Activated CD4-positive, CD25-positive, alpha-beta regulatory T cell treated with anti-CD3 and anti-CD28 coated beads, Interleukin-2, amount 50 U/mL, for 72 hours (primary cell): ENCODE measurements at regions not wholly inside any gene's neighbourhood (a gene's known extent, or its start where the extent isn't known, plus 50 kb on each side); places are given as distances from the start of the nearest gene placed in this dataset.

ENCODE experiments used
- DNase-seq: peaks from one replicate; pipeline ENCODE4 v3.0.0; 2021

GRCh38 chr10:104505521-104506042 is 135.5 kb upstream of the SORCS3 start:
- no peak for DNase-seq

GRCh38 chr10:104509981-104510380 is 131.1 kb upstream of the SORCS3 start:
- DNase-seq = no peak

DNA sequence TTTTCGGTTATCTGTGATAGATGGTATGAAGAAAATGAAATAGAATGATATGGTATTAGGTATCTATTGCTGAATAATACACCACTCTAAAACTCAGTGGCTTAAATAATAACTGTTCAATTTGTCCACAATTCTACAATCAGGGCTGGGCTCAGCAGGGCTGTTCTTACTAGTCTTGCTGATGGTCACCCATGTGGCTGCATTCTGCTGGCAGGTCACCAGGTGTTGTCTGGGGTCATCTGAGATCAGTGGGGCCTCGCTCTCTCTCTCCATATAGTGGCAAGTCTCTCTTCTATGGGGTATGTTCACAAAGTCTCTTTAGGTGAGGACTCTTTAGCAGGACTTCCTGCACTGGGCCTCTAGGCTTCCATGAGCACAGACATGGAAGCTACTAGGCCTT is 130.4 kb upstream of the SORCS3 start:
- no peak for DNase-seq

DNA sequence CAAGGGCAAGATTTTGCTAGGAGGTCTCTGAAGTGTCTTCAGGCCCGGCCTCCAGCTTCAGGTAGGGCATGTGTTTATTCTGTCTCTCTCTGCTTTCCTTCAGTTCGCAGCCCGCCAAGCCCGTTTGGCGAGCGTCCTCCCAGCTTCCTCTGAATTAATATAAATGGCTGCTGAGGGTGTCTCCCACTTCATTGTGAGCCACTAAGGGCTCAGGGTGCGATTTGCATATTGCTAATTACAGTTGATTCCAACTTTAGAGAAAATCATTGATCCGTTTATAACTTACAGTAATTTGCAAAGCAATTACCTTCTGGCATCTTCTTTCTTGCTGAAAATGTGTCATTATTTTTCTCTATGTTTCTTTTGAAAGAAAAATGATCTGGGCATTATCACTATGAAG is 128.3 kb upstream of the SORCS3 start:
- DNase-seq = no peak

GRCh38 chr10:104515678-104516199 is 125.4 kb upstream of the SORCS3 start:
- DNase-seq = no peak

GRCh38 chr10:104516986-104517385 is 124.1 kb upstream of the SORCS3 start:
- DNase-seq = no peak

DNA sequence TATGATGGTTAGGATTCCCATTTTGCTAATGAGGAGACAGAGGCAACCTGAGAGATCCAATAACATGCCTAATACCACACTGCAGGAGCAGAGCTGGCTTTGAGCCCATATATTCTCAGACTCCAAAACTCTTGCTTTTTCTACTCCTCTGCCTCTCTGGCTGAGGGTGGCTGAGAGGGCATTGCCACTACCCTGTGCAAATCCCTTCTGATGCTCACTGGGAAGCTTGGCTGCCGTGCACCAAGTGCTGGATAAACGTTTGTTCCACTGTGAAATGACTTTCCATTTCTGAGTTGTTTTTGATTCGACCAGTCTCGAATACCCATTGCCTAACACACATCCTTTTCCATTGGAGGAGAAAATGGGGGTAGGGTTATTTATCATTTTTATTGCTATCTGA is 123.1 kb upstream of the SORCS3 start:
- no peak for DNase-seq

DNA sequence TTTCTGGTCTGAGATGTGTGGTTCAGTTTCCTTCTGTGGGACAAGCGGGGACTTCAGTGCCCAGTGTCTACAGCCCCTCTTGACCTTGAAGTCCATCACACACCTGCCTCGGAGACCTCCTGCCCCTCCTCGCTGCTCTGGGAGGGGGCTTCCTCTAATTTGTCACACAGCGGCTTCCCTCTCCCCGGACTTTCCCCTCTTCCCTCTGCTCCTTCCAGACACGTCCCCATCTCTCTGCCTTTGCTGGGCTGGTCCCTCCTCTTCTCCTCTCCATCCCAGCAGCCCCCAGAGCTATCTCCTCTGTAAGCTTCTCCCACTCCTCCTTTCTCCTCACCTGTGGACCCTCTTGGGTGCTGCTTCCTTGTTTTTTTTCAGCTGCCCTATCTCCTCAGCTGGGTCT is 122.2 kb upstream of the SORCS3 start:
- DNase-seq = no peak

DNA sequence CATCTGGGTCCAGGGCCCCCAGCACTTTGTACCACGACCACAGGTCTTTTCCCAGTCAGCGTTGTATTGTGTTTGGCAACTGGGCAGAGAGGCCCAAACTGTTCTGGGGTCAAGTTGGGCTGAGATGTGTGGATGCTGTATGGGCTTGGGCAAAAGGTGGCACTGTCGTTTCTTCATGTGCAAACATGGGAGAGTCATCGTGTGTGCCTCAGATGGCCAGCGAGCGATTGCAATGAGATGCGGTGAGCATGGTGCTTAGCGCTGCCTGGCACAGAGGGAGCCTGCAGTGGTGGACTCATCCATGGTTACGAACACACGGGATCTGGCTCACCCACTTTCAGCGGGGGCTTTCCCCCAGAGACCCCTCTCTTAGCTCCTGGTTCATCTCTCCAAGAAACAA is 120.4 kb upstream of the SORCS3 start:
- no peak for DNase-seq

GRCh38 chr10:104521901-104522694 is 119.0 kb upstream of the SORCS3 start:
- DNase-seq = no peak

DNA sequence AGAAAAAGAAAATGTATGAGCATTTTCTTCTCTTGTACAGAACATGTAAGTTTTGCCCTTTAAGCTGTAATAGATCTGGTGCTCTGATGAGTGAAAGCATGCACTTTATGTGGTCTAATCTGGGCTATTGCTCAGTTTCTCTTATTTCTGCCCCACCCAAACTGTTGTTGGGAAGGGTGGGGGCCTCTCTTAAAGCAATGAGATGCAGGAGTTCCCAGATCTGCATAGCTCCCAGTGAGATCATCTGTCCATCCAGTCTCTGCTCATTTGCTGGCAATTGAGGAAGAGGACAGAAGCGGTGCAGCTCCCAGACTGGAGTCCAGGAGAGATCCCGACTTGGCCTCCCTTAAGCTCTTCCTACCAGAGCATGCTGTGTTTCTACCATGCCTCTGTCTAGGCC is 114.9 kb upstream of the SORCS3 start:
- no peak for DNase-seq

- no peak for DNase-seq
These were observed 114.1 kb upstream of the SORCS3 start for GRCh38 chr10:104527013-104527412.

DNA sequence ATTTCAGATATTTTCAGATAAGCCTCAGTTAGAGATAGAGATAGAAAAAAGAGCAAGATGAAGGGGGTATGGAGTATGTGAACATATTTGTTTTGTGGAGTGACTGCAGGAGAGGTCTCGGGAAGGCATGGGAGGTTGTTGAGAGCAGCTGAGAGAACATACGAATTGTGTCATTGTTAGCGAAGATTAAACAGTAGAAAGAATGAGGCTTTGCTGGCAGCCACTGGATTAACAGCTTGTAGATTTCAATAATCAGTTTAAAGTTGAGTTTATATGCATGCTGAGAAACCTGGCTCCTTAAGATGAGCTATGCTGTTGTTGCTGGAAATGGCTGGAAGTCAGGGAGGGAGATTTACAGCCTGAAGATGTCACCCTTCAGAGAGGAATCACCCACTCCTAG is 100.9 kb upstream of the SORCS3 start:
- DNase-seq = no peak

GRCh38 chr10:104541820-104542219 is 99.3 kb upstream of the SORCS3 start:
- no peak for DNase-seq

GRCh38 chr10:104546336-104546735 is 94.8 kb upstream of the SORCS3 start:
- no peak for DNase-seq

- no peak for DNase-seq
These were observed 94.3 kb upstream of the SORCS3 start for GRCh38 chr10:104546756-104547155.

DNA sequence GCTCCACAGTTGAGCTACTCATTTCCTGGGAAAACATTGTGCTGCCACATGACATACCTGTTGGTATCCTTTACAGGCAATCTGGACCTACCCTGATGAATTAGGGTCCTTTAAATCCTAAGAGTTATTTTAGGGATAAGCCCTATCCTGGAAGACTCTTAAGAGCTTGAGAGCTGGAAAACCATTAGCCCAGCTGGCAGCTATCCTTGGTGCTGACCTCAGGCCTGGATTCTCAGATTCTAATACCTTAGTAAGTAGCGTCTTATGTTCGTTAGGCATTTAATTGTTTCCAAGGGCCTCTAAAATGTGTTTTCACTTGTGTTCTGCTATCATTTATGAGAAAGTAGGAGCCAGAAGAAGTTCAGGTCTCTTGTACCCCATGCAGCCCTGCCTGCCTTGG is 93.0 kb upstream of the SORCS3 start:
- DNase-seq = no peak

DNA sequence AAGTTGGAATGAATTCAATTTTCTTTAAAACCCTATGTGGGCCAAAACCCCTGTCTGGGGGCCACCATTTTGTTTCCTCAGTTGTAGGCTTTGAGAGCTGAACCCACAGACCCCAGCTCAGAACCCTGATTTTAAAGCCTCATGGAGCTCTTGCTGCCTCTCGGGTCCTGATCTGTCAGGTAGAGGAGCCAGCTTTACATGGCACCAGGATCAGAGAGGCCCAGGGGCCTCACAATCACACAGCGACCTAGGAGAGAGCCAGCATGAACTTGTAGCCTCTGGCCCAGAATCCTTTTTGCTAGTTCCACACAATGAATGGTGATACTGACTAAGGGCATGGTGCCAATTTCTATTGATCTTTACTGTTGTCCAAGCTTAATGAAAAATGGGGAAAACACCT is 84.3 kb upstream of the SORCS3 start:
- DNase-seq = no peak

DNA sequence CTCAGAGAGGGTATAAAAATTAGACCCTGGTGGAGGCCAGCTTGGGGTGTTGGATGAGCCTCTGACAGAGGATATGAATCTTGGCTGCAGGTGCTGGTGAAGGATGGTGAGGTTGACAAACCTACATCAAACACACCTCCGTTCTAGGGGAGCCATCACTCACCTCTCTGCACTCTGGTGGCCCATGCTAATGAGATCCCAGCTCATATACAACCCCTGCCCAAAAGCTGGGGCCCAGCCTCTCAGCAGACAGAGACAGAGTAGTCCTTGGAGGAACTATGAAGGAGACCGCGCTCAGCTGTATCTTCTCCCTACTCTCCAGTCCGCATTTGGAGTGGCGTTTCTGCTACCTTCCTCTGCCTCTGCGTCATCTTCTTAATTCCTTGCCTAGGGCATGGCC is 83.1 kb upstream of the SORCS3 start:
- no peak for DNase-seq

DNA sequence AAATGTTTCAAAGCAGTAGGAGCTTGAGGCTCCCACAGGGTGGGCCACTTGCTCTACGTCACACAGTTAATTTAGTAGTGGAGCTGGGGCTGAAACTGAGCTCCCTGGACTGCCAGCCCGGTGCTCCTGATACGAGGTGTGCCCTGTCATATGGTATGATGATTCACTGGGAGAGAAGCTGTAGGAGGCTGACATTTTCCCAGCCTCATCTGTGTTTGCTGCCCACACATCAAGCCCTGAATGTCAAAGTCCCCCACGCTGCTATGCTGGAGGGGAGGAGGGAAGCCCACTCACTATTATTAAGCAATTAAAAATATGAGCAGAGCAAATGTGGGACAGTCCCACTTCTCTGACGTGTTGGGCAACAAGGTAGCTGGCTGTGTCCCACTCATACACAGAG is 81.2 kb upstream of the SORCS3 start:
- no peak for DNase-seq

DNA sequence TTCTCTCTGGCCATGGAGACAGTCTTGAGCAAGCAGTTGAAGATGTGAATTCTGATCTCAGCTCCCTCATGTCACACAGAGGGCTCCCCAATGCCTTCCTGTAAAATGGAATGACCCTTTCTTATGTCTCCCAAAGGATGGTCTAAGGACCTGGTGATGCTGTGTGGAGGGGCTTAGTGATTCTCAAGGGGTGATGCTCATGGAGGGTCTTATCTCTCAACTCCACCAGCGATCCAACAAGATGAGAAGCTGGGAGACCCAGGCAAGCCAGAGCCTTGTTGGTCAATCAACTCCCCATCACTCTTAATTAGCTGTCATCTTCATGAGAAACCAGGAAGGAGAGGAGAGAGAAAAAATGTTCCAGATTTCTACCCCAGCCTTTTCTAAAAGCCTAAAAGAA is 78.0 kb upstream of the SORCS3 start:
- no peak for DNase-seq

- DNase-seq = no peak
These were observed 77.5 kb upstream of the SORCS3 start for GRCh38 chr10:104563548-104563947.

GRCh38 chr10:104574427-104574826 is 66.7 kb upstream of the SORCS3 start:
- DNase-seq = no peak

DNA sequence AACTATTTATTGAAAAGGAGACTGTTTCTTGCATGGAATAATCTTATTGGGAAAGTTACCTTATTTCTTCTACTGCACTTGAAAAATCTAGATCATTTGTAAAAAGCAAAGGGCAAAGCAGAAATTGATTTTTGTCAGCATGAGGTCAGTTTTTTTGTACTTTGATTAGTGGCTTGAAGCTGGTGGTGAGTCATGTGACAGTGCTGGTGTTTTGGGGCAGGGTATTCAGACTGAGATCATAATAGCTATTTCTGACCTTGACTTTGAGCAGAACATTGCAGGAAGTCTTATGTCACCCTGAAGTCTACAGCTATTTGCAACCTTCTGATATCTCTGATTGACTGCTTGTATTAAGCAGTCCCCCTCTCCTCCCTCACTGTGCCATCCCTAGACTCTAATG is 66.3 kb upstream of the SORCS3 start:
- no peak for DNase-seq

GRCh38 chr10:104576611-104577010 is 64.5 kb upstream of the SORCS3 start:
- DNase-seq = no peak
